ENCODE measurements at regions not wholly inside any gene's neighbourhood (a gene's known extent, or its start where the extent isn't known, plus 50 kb on each side); places are given as distances from the start of the nearest gene placed in this dataset.

- no peak for DNase-seq (ENCODE audit: low read depth in 2 of 2)
These were observed 461.1 kb downstream of the LPIN1 start for GRCh38 chr2:12207491-12207890.

- no peak for DNase-seq (ENCODE audit: low read depth in 2 of 2)
These were observed 463.8 kb downstream of the LPIN1 start for GRCh38 chr2:12210016-12210933.

- no peak for DNase-seq (ENCODE audit: low read depth in 2 of 2)
These were observed 465.1 kb downstream of the LPIN1 start for GRCh38 chr2:12211326-12212175.

GRCh38 chr2:12212841-12213597 lies 466.6 kb downstream of the LPIN1 start:
- DNase-seq (ENCODE audit: low read depth in 2 of 2), result no peak

- DNase-seq (ENCODE audit: low read depth in 2 of 2), result no peak
These were observed 470.7 kb downstream of the LPIN1 start for GRCh38 chr2:12217175-12217574.

- DNase-seq (ENCODE audit: low read depth in 2 of 2), result no peak
These were observed 473.3 kb downstream of the LPIN1 start for GRCh38 chr2:12219761-12220160.

- no peak for DNase-seq (ENCODE audit: low read depth in 2 of 2)
These were observed 475.2 kb downstream of the LPIN1 start for GRCh38 chr2:12221584-12221983.

GRCh38 chr2:12222554-12222953 lies 476.1 kb downstream of the LPIN1 start:
- DNase-seq (ENCODE audit: low read depth in 2 of 2), result no peak

GRCh38 chr2:12223732-12224131 lies 477.3 kb downstream of the LPIN1 start:
- DNase-seq (ENCODE audit: low read depth in 2 of 2), result no peak

- no peak for DNase-seq (ENCODE audit: low read depth in 2 of 2)
These were observed 480.2 kb downstream of the LPIN1 start for GRCh38 chr2:12226653-12227052.

GRCh38 chr2:12227941-12228608 lies 481.6 kb downstream of the LPIN1 start:
- no peak for DNase-seq (ENCODE audit: low read depth in 2 of 2)

- no peak for DNase-seq (ENCODE audit: low read depth in 2 of 2)
These were observed 484.9 kb downstream of the LPIN1 start for GRCh38 chr2:12231288-12231687.

- DNase-seq (ENCODE audit: low read depth in 2 of 2), result no peak
These were observed 483.9 kb upstream of the TRIB2 start for GRCh38 chr2:12232876-12233275.

- DNase-seq (ENCODE audit: low read depth in 2 of 2), result no peak
These were observed 480.4 kb upstream of the TRIB2 start for GRCh38 chr2:12236136-12236844.

GRCh38 chr2:12240206-12240605 lies 476.5 kb upstream of the TRIB2 start:
- DNase-seq (ENCODE audit: low read depth in 2 of 2), result no peak

GRCh38 chr2:12243381-12243780 lies 473.4 kb upstream of the TRIB2 start:
- DNase-seq (ENCODE audit: low read depth in 2 of 2), result no peak

- no peak for DNase-seq (ENCODE audit: low read depth in 2 of 2)
These were observed 472.7 kb upstream of the TRIB2 start for GRCh38 chr2:12244070-12244469.

GRCh38 chr2:12251121-12251520 lies 465.6 kb upstream of the TRIB2 start:
- DNase-seq (ENCODE audit: low read depth in 2 of 2), result no peak

GRCh38 chr2:12251749-12252148 lies 465.0 kb upstream of the TRIB2 start:
- DNase-seq (ENCODE audit: low read depth in 2 of 2), result no peak

GRCh38 chr2:12253167-12253778 lies 463.5 kb upstream of the TRIB2 start:
- DNase-seq (ENCODE audit: low read depth in 2 of 2), result no peak
